Fibroblast of lung (primary cell): ENCODE measurements at regions not wholly inside any gene's neighbourhood (a gene's known extent, or its start where the extent isn't known, plus 50 kb on each side); places are given as distances from the start of the nearest gene placed in this dataset.

ENCODE experiments used
- CTCF ChIP-seq, 2 donors: IDR thresholded peaks in 1 of 2; conservative IDR thresholded peaks in 1 of 2; 1 replicate in 1 of 2; 2 replicates in 1 of 2; pipeline ENCODE4 v1.5.1; 2011 to 2012; ENCODE audit warnings: low read length in 2 of 2, control low read depth in 1 of 2, inconsistent platforms in 1 of 2, low read depth in 1 of 2, mild to moderate bottlenecking in 1 of 2
- EZH2 ChIP-seq: IDR thresholded peaks from 2 replicates; pipeline ENCODE4 v1.5.1; 2012; ENCODE audit warnings: low read length, control low read depth, mild to moderate bottlenecking; ENCODE audit errors: missing control alignments

DNA sequence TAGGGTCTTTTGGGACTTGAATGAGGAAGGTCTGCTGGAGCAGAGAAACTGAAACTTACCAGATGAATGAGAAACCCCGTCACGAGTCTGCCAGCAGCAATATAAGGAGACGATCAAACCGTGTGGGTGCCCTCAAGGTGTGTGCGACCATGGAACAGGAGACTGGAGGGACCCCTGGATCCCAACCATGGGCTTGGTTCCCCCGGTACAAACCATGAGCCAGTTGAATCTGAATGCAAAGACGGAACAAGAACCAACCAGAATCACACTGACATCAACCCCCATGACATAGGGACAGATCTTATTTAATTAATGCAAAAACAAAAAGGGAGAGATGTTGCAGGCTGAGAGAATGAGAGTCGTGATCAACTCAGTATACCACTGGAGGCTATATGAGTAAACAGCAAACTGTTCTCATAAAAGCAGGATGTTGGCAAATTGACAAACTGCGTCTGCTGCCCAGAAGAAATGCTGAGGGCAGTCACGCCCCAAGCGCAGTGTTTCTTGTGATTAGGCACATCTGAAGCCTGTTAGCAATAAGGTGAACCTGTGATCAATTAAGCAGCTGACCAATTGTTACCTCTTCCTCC lies 475.5 kb upstream of the ACO1 start:
- no peak for TF ChIP-seq CTCF (conservative IDR thresholded peaks at IDR 0.05 in 1 of 2, IDR thresholded peaks at IDR 0.05 in 1 of 2; ENCODE audit: low read depth in 1 of 2, low read length in 2 of 2)
- no peak for TF ChIP-seq EZH2
